Breast epithelium (tissue), 4 donors: ENCODE measurements at regions not wholly inside any gene's neighbourhood (a gene's known extent, or its start where the extent isn't known, plus 50 kb on each side); places are given as distances from the start of the nearest gene placed in this dataset.

Source experiments
- DNase-seq, 2 donors: peaks; one replicate each; pipeline ENCODE4 v3.0.0-alpha.2; 2019; ENCODE audit warnings: low spot score in 2 of 2
- H3K27ac ChIP-seq, 2 donors: fragments of 200-600 bp; sonication (generic) in 1 of 2; one replicate each; pipeline ENCODE4 v1.5.1; 2016 to 2019; ENCODE audit warnings: mild to moderate bottlenecking in 1 of 2
- H3K27me3 ChIP-seq, 2 donors: fragments of 200-600 bp; sonication (generic) in 1 of 2; one replicate each; pipeline versions ENCODE4 v1.5.1 to v1.6.0; 2017 to 2019; ENCODE audit warnings: control low read depth in 1 of 2, mild to moderate bottlenecking in 1 of 2
- H3K36me3 ChIP-seq: fragments of 200-600 bp; one replicate; pipeline ENCODE4 v1.5.1; 2019
- H3K4me1 ChIP-seq, 2 donors: fragments of 200-600 bp; sonication (generic); one replicate each; pipeline ENCODE4 v1.5.1; 2016 to 2019; ENCODE audit warnings: control low read depth in 1 of 2
- H3K4me3 ChIP-seq, 3 donors: fragments of 200-600 bp; sonication (generic); 1 replicate in 2 of 3; 2 replicates in 1 of 3; pipeline ENCODE4 v1.5.1; 2016 to 2019; ENCODE audit warnings: mild to moderate bottlenecking in 3 of 3, moderate library complexity in 2 of 3
- H3K9me3 ChIP-seq, 2 donors: fragments of 200-600 bp; sonication (generic) in 1 of 2; one replicate each; pipeline ENCODE4 v1.5.1; 2016 to 2019; ENCODE audit warnings: control low read depth in 1 of 2
- CTCF ChIP-seq, 3 donors: fragments of 450-650 bp; IDR thresholded peaks; one replicate each; pipeline ENCODE4 v1.5.1; 2016 to 2017; ENCODE audit warnings: antibody characterized with exemption in 3 of 3, mild to moderate bottlenecking in 3 of 3, moderate library complexity in 3 of 3
- POLR2A ChIP-seq: fragments of 450-650 bp; IDR thresholded peaks from one replicate; pipeline ENCODE4 v1.6.1; 2016; ENCODE audit warnings: antibody characterized with exemption, mild to moderate bottlenecking, moderate library complexity
- POLR2AphosphoS5 ChIP-seq, 3 donors: sonication (generic); formaldehyde crosslinking; IDR thresholded peaks; one replicate each; pipeline ENCODE4 v1.6.1; 2017; ENCODE audit warnings: antibody characterized with exemption in 3 of 3
- intact Hi-C: fragments of 100-400 bp; cut with DNase I; formaldehyde crosslinking; loops from one replicate; pipeline ENCODE4 v1.15.1; 2023; ENCODE audit warnings: low total_unique reads

- Histone ChIP-seq H3K9me3 (no peaks in the 10 kb centered on the region), H3K4me1 (no peaks in the 10 kb centered on the region), H3K36me3 (no peaks in the 10 kb centered on the region), H3K4me3 (no peak overlapping the region), H3K27me3 (no peaks in the 10 kb centered on the region), H3K27ac (no peak overlapping the region)
- DNase-seq: no peak
- intact Hi-C loops: no loop called here
- TF ChIP-seq CTCF (IDR thresholded peaks at IDR 0.05) (no peak), POLR2AphosphoS5 (IDR thresholded peaks at IDR 0.05) (no peak), POLR2A (no peak)
Observed at GRCh38 chr2:142435847-142436246, 305.0 kb upstream of the LRP1B start.

- no peak overlapping the region for H3K4me3 ChIP-seq
- DNase-seq: no peak
- H3K27ac ChIP-seq: no peak overlapping the region
- intact Hi-C loops: no loop called here
- no peaks in the 10 kb centered on the region for H3K27me3 ChIP-seq
- no peaks in the 10 kb centered on the region for H3K36me3 ChIP-seq
- no peaks in the 10 kb centered on the region for H3K4me1 ChIP-seq
- no peaks in the 10 kb centered on the region for H3K9me3 ChIP-seq
- TF ChIP-seq POLR2A (no peak), POLR2AphosphoS5 (IDR thresholded peaks at IDR 0.05) (no peak), CTCF (IDR thresholded peaks at IDR 0.05) (no peak)
Observed at GRCh38 chr2:142426064-142426463, 295.2 kb upstream of the LRP1B start.

GRCh38 chr2:142425551-142425950 lies 294.7 kb upstream of the LRP1B start:
- Histone ChIP-seq H3K9me3 (no peaks in the 10 kb centered on the region), H3K27me3 (no peaks in the 10 kb centered on the region), H3K4me3 (no peak overlapping the region), H3K4me1 (no peaks in the 10 kb centered on the region), H3K36me3 (no peaks in the 10 kb centered on the region), H3K27ac (no peak overlapping the region)
- DNase-seq: no peak
- TF ChIP-seq CTCF (IDR thresholded peaks at IDR 0.05): no peak
- TF ChIP-seq POLR2A: no peak
- TF ChIP-seq POLR2AphosphoS5 (IDR thresholded peaks at IDR 0.05): no peak
- intact Hi-C loops: no loop called here

GRCh38 chr2:142423603-142424002 lies 292.8 kb upstream of the LRP1B start:
- Histone ChIP-seq H3K9me3 (no peaks in the 10 kb centered on the region), H3K36me3 (no peaks in the 10 kb centered on the region), H3K27me3 (no peaks in the 10 kb centered on the region), H3K27ac (no peak overlapping the region), H3K4me1 (no peaks in the 10 kb centered on the region), H3K4me3 (no peak overlapping the region)
- intact Hi-C loops: no loop called here
- DNase-seq: no peak
- TF ChIP-seq CTCF (IDR thresholded peaks at IDR 0.05): no peak
- no peak for TF ChIP-seq POLR2A
- TF ChIP-seq POLR2AphosphoS5 (IDR thresholded peaks at IDR 0.05): no peak

GRCh38 chr2:142422769-142423168 lies 292.0 kb upstream of the LRP1B start:
- no peak for DNase-seq
- intact Hi-C loops: no loop called here

More at GRCh38 chr2:142422769-142423168, 292.0 kb upstream of the LRP1B start:
- Histone ChIP-seq H3K36me3 (no peaks in the 10 kb centered on the region), H3K9me3 (no peaks in the 10 kb centered on the region), H3K4me1 (no peaks in the 10 kb centered on the region), H3K4me3 (no peak overlapping the region), H3K27me3 (no peaks in the 10 kb centered on the region), H3K27ac (no peak overlapping the region)
- TF ChIP-seq POLR2A (no peak), POLR2AphosphoS5 (IDR thresholded peaks at IDR 0.05) (no peak), CTCF (IDR thresholded peaks at IDR 0.05) (no peak)
